Cardiac muscle cell (in vitro differentiated cells and primary cell): ENCODE measurements at regions not wholly inside any gene's neighbourhood (a gene's known extent, or its start where the extent isn't known, plus 50 kb on each side); places are given as distances from the start of the nearest gene placed in this dataset.

Source experiments
- DNase-seq, 2 donors: peaks; one replicate each; pipeline versions ENCODE4 v3.0.0 to v3.0.0-alpha.2; 2010 to 2017; ENCODE audit warnings: low read depth in 1 of 2, low spot score in 1 of 2
- H3K27ac ChIP-seq: fragments of 200-600 bp; sonication (generic); 2 replicates; pipeline ENCODE4 v1.5.1; 2016
- H3K27me3 ChIP-seq: fragments of 200-600 bp; sonication (generic); 2 replicates; pipeline ENCODE4 v1.6.0; 2016; ENCODE audit warnings: control low read depth
- H3K36me3 ChIP-seq: fragments of 200-600 bp; sonication (generic); 2 replicates; pipeline ENCODE4 v1.5.1; 2016; ENCODE audit warnings: control low read depth
- H3K4me1 ChIP-seq: fragments of 200-600 bp; sonication (generic); 2 replicates; pipeline ENCODE4 v1.8.1; 2017; ENCODE audit warnings: low read depth, mild to moderate bottlenecking, mixed run types
- H3K4me3 ChIP-seq: fragments of 200-600 bp; sonication (generic); 2 replicates; pipeline ENCODE4 v1.5.1; 2016; ENCODE audit warnings: mild to moderate bottlenecking
- H3K9me3 ChIP-seq: fragments of 200-600 bp; sonication (generic); 2 replicates; pipeline ENCODE4 v1.5.1; 2017; ENCODE audit warnings: low read depth, mild to moderate bottlenecking, control low read depth
- TF ChIP-seq, protein P1 (sequence below): IDR thresholded peaks from 2 replicates; pipeline ENCODE4 v1.5.1; 2012; ENCODE audit warnings: low read depth, mild to moderate bottlenecking, low read length

DNA sequence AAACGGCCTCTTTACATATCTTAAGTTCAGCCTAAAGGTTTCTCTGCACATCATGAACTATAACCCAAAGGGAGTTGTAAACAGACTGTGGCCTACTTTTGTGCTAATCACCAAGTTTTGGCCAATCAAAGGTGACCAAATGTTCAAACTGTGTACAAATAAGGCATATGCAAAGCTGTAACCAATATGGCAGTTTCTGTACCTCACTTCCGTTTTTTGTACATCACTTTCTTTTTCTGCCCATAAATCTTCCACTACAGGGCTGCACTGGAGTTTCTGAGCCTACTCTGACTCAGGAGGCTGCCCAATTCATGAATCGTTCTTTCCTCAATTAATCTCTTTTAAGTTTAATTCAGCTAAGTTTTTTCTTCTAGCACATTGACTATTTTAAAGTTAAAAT lies 318.7 kb downstream of the SLC7A11 start:
- Histone ChIP-seq H3K4me3 (no peak overlapping the region), H3K27me3 (no peaks in the 10 kb centered on the region), H3K27ac (no peak overlapping the region), H3K4me1 (no peaks in the 10 kb centered on the region), H3K9me3 (no peaks in the 10 kb centered on the region), H3K36me3 (no peaks in the 10 kb centered on the region)
- DNase-seq = no peak
- TF ChIP-seq, protein P1, sequence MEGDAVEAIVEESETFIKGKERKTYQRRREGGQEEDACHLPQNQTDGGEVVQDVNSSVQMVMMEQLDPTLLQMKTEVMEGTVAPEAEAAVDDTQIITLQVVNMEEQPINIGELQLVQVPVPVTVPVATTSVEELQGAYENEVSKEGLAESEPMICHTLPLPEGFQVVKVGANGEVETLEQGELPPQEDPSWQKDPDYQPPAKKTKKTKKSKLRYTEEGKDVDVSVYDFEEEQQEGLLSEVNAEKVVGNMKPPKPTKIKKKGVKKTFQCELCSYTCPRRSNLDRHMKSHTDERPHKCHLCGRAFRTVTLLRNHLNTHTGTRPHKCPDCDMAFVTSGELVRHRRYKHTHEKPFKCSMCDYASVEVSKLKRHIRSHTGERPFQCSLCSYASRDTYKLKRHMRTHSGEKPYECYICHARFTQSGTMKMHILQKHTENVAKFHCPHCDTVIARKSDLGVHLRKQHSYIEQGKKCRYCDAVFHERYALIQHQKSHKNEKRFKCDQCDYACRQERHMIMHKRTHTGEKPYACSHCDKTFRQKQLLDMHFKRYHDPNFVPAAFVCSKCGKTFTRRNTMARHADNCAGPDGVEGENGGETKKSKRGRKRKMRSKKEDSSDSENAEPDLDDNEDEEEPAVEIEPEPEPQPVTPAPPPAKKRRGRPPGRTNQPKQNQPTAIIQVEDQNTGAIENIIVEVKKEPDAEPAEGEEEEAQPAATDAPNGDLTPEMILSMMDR = no peak

DNA sequence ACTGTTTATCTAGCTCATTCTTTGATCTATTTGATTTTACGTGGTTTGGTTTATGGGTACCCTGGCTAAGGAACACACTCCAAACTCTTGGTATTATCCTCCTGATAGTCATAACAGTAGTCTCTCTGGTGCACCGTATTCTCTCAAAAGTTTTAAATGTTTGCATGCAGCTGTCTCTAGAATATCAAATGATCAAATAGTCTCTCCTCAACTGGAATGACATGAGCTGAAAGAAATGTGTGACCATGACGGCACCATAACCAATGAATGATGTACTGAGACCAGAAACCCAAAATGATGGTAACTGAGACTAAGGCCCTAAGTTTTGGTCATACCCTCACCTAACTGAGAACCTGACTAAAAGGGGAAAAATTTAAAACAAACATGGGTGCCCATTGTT lies 319.4 kb downstream of the SLC7A11 start:
- Histone ChIP-seq H3K4me3 (no peak overlapping the region), H3K27ac (no peak overlapping the region), H3K36me3 (no peaks in the 10 kb centered on the region), H3K27me3 (no peaks in the 10 kb centered on the region), H3K4me1 (no peaks in the 10 kb centered on the region), H3K9me3 (no peaks in the 10 kb centered on the region)
- DNase-seq = no peak
- TF ChIP-seq, protein P1 = no peak

DNA sequence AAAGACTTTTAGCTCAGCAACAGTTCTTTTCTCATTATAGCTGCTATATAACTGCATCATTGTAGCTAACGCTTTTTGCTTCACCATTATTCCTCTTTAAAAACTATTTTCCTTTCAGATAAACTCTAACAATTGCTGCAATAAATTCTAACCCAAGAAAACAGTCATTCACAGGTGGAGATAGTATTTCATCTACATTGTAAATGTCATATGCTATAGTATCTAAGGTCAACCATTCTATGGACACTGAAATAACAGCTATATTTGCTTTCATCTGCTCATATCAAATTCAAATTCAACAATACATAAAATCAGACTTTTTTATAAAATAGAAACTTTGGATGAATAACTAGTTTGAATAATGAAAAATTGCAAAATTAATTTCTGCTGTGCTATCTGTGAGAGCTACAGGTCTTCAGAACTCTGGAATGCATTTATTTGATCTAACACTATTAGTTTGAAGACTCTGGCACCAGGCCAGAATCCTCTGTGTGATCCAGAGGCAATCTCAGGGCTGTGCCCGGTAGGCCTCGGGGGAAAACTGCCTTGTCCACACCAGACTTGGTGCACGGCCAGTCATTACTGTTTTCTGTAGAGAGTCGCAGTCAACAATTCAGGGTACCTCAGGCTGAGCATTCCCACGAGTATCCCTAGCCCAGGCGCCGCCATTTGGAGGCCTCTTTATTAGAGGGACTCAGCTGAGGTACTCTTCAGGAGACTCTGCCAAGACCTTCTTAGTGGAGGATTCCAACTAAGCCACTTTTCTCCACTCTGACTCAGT lies 332.4 kb downstream of the SLC7A11 start:
- Histone ChIP-seq H3K27me3 (no peaks in the 10 kb centered on the region), H3K36me3 (no peaks in the 10 kb centered on the region), H3K4me1 (no peaks in the 10 kb centered on the region), H3K27ac (no peak overlapping the region), H3K4me3 (no peak overlapping the region), H3K9me3 (no peaks in the 10 kb centered on the region)
- TF ChIP-seq, protein P1 = no peak
- DNase-seq = peak; percentile 14 to 55

DNA sequence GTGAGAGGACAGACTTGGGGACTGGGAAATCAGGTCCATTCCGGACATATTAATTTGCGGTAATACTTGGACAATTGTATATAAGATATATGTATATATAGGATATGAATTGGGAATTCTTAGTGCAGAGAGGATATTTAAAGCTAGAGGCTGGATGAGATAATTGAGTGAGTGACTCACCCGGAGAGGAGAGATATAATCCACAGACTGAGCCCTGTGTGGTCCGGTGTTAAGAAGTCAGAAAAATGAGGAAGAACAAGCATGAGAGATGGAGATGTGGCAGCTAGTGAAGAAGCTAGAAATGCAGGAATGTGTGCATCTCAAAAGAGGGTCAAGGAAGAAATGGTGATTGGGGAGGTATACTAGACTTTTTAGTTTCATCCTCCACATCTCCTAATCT lies 336.2 kb downstream of the SLC7A11 start:
- H3K9me3 ChIP-seq = no peaks in the 10 kb centered on the region
- H3K27me3 ChIP-seq = no peaks in the 10 kb centered on the region
- H3K27ac ChIP-seq = no peak overlapping the region
- H3K4me1 ChIP-seq = no peaks in the 10 kb centered on the region
- H3K36me3 ChIP-seq = no peaks in the 10 kb centered on the region
- TF ChIP-seq, protein P1 = no peak
- peak in 1 of 2 donors; percentile 33 for DNase-seq
- H3K4me3 ChIP-seq = no peak overlapping the region

DNA sequence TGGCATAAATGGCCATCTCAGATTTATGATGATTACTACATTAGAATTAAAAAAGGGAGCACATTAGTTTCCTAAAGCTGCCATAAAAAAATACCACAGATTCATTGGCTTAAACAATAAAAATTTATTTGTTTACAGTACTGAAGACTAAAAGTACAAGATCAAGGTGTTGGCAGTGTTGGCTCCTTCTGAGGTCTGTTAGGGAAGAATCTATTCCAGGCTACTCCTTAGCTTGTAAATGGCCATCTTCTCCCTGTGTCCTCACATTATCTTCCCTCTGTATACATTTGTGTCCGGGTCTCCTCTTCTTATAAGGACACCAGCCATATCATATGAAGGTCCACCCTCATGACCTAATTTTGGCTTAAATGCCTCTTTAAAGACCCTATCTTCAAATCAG lies 341.0 kb downstream of the SLC7A11 start:
- Histone ChIP-seq H3K36me3 (no peaks in the 10 kb centered on the region), H3K27me3 (no peaks in the 10 kb centered on the region), H3K9me3 (no peaks in the 10 kb centered on the region)

More for the DNA sequence above, 341.0 kb downstream of the SLC7A11 start:
- H3K4me3 ChIP-seq = no peak overlapping the region
- TF ChIP-seq, protein P1 = no peak
- no peak overlapping the region for H3K27ac ChIP-seq
- no peak for DNase-seq
- no peaks in the 10 kb centered on the region for H3K4me1 ChIP-seq
